HCT116 (cell line): ENCODE measurements at regions not wholly inside any gene's neighbourhood (a gene's known extent, or its start where the extent isn't known, plus 50 kb on each side); places are given as distances from the start of the nearest gene placed in this dataset.

Source experiments
- ATAC-seq: fragments of 200-7000 bp; cut with Tn5 transposase; 2 replicates; pipeline ENCODE4 v1.9.1; 2020; ENCODE audit warnings: mild to moderate bottlenecking, moderate library complexity
- BruUV-seq: library from RNA; stranded (reverse); fragments of 400-500 nt; replicated peaks from 2 replicates; lab custom pipeline; 2021; lab: Mats Ljungman, UMichigan
- CTCF ChIA-PET: fragments of 300-600 bp; sonication (Branson Sonifier 250); formaldehyde crosslinking; loops from one replicate; lab custom pipeline; 2021; ENCODE audit warnings: antibody characterized with exemption; lab: Charles Lee
- POLR2A ChIA-PET: fragments of 300-600, 350-600 bp; sonication (Branson Sonifier 250); formaldehyde crosslinking; loops from one replicate; lab custom pipeline; 2021; ENCODE audit warnings: antibody characterized with exemption; lab: Charles Lee
- RAD21 ChIA-PET, 2 experiments: fragments of 300-600 bp; sonication (Branson Sonifier 250); formaldehyde crosslinking; loops; one replicate each; lab custom pipeline; 2023; ENCODE audit warnings: low total read pairs in 2 of 2; ENCODE audit not compliant: uncharacterized antibody in 2 of 2, unreplicated experiment in 2 of 2, low non-redundant PET in 1 of 2; lab: Charles Lee
- DNase-seq: peaks from one replicate; pipeline ENCODE4 v3.0.0-alpha.2; 2010; ENCODE audit warnings: low read depth, low spot score
- H2AFZ ChIP-seq: fragments of 200-600 bp; shearing (Covaris generic), sonication (generic); 2 replicates; pipeline ENCODE4 v1.6.1; 2017; ENCODE audit warnings: low read depth, mixed run types, mixed read lengths, antibody characterized with exemption, low read length; ENCODE audit not compliant: poor library complexity, severe bottlenecking
- H3K27ac ChIP-seq: 2 replicates; pipeline ENCODE4 v1.5.1; 2012; ENCODE audit warnings: low read depth, low read length
- H3K27me3 ChIP-seq: fragments of 200-600 bp; sonication (generic); 2 replicates; pipeline ENCODE4 v1.6.1; 2016; ENCODE audit warnings: mixed run types, low read length, mixed read lengths; ENCODE audit not compliant: insufficient read depth
- H3K36me3 ChIP-seq, 2 experiments: fragments of 200-500 bp in 1 of 2; fragments of 200-600 bp in 1 of 2; sonication (Bioruptor generic) in 1 of 2; sonication (generic) in 1 of 2; 2 replicates each; pipeline versions ENCODE4 v1.5.1 to v1.6.1; 2014 to 2016; ENCODE audit warnings: low read length in 2 of 2, inconsistent platforms in 1 of 2, mixed read lengths in 1 of 2, mixed run types in 1 of 2; ENCODE audit not compliant: insufficient read depth in 2 of 2, control insufficient read depth in 1 of 2
- H3K4me1 ChIP-seq, 2 experiments: fragments of 200-600 bp in 1 of 2; sonication (generic) in 1 of 2; 2 replicates each; pipeline versions ENCODE4 v1.5.1 to v1.6.1; 2012 to 2017; ENCODE audit warnings: low read length in 2 of 2, inconsistent platforms in 1 of 2, mild to moderate bottlenecking in 1 of 2, mixed read lengths in 1 of 2, mixed run types in 1 of 2, moderate library complexity in 1 of 2; ENCODE audit not compliant: insufficient read depth in 2 of 2, control insufficient read depth in 1 of 2
- H3K4me2 ChIP-seq: fragments of 200-600 bp; sonication (generic); 2 replicates; pipeline ENCODE4 v1.6.1; 2017; ENCODE audit warnings: mixed run types, low read length, mixed read lengths
- H3K4me3 ChIP-seq, 2 experiments: fragments of 200-600 bp in 1 of 2; sonication (generic) in 1 of 2; replicated peaks in 1 of 2; 2 replicates each; pipeline ENCODE4 v1.5.1; 2011 to 2016; ENCODE audit warnings: low read length in 2 of 2, control low read depth in 1 of 2, low read depth in 1 of 2, mild to moderate bottlenecking in 1 of 2, mixed read lengths in 1 of 2, mixed run types in 1 of 2
- H3K79me2 ChIP-seq: fragments of 200-600 bp; sonication (generic); 2 replicates; pipeline ENCODE4 v1.6.1; 2017; ENCODE audit warnings: mild to moderate bottlenecking, mixed run types, low read length, moderate library complexity, mixed read lengths; ENCODE audit not compliant: insufficient read depth
- H3K9ac ChIP-seq: fragments of 200-600 bp; sonication (generic); 2 replicates; pipeline ENCODE4 v1.6.1; 2016; ENCODE audit warnings: low read length, mixed read lengths
- H3K9me2 ChIP-seq: fragments of 200-600 bp; sonication (generic), shearing (Covaris generic); 2 replicates; pipeline ENCODE4 v1.6.1; 2017; ENCODE audit warnings: mixed run types, mild to moderate bottlenecking, moderate library complexity; ENCODE audit not compliant: insufficient read depth
- H3K9me3 ChIP-seq, 2 experiments: fragments of 200-500 bp in 1 of 2; fragments of 200-600 bp in 1 of 2; sonication (Bioruptor generic) in 1 of 2; sonication (generic) in 1 of 2; 2 replicates each; pipeline ENCODE4 v1.6.1; 2014 to 2017; ENCODE audit warnings: low read length in 2 of 2, mixed read lengths in 2 of 2, inconsistent platforms in 1 of 2, low read depth in 1 of 2, mild to moderate bottlenecking in 1 of 2, mixed run types in 1 of 2, moderate library complexity in 1 of 2; ENCODE audit not compliant: control insufficient read depth in 1 of 2, insufficient read depth in 1 of 2
- H4K20me1 ChIP-seq: fragments of 200-600 bp; sonication (generic), shearing (Covaris generic); 2 replicates; pipeline ENCODE4 v1.6.1; 2017; ENCODE audit warnings: mixed run types, mild to moderate bottlenecking, moderate library complexity; ENCODE audit not compliant: insufficient read depth
- CEBPB ChIP-seq: IDR thresholded peaks from 2 replicates; pipeline ENCODE4 v1.6.1; 2012; ENCODE audit warnings: low read depth
- EGR1 ChIP-seq: IDR thresholded peaks from 2 replicates; pipeline ENCODE4 v1.6.1; 2012; ENCODE audit warnings: low read depth
- EZH2 ChIP-seq: fragments of 200-600 bp; sonication (generic); IDR thresholded peaks from 2 replicates; pipeline ENCODE4 v1.6.1; 2017; ENCODE audit warnings: antibody characterized with exemption, mixed run types
- EZH2phosphoT487 ChIP-seq: fragments of 200-600 bp; IDR thresholded peaks from 2 replicates; pipeline ENCODE4 v1.6.1; 2018; ENCODE audit warnings: antibody characterized with exemption, borderline replicate concordance
- RAD21 ChIP-seq: IDR thresholded peaks from 2 replicates; pipeline ENCODE4 v1.6.1; 2012; ENCODE audit warnings: low read depth, mild to moderate bottlenecking
- REST ChIP-seq: IDR thresholded peaks from 2 replicates; pipeline ENCODE4 v1.6.1; 2012; ENCODE audit warnings: low read depth
- SIN3A ChIP-seq: IDR thresholded peaks from 2 replicates; pipeline ENCODE4 v1.6.1; 2012; ENCODE audit warnings: low read depth
- SP1 ChIP-seq: IDR thresholded peaks from 2 replicates; pipeline ENCODE4 v1.6.1; 2012; ENCODE audit warnings: low read depth
- SRF ChIP-seq: IDR thresholded peaks from 2 replicates; pipeline ENCODE4 v1.6.1; 2012; ENCODE audit warnings: low read depth
- ZBTB33 ChIP-seq: IDR thresholded peaks from 2 replicates; pipeline ENCODE4 v1.6.1; 2011; ENCODE audit warnings: mild to moderate bottlenecking, low read length, moderate library complexity; ENCODE audit not compliant: insufficient replicate concordance; ENCODE audit errors: extremely low read depth
- intact Hi-C: fragments of 100-400 bp; cut with micrococcal nuclease; formaldehyde crosslinking; loops from 2 replicates; pipeline ENCODE4 v1.10.0; 2022

- ChIA-PET POLR2A (no interaction called here), CTCF (no interaction called here), RAD21 (no interaction called here)
- no peaks in the 10 kb centered on the region for H3K27me3 ChIP-seq
- H3K36me3 ChIP-seq = no peaks in the 10 kb centered on the region
- no peaks in the 10 kb centered on the region for H3K9me2 ChIP-seq
- TF ChIP-seq ZBTB33 (no peak), CEBPB (no peak)
- BruUV-seq = no TSS peak
- no peak overlapping the region for H3K27ac ChIP-seq
- DNase-seq = no peak
- intact Hi-C loops = no loop called here
- no peak overlapping the region for H2AFZ ChIP-seq
- H3K9me3 ChIP-seq = peaks cover 0 to 3% of the 10 kb centered on the region in 2 experiments; a peak in 2 of 4 replicates
- H3K9ac ChIP-seq = no peak overlapping the region
- no peak overlapping the region for H3K4me3 ChIP-seq
- H3K4me2 ChIP-seq = no peak overlapping the region
- ATAC-seq = no peak
- no peaks in the 10 kb centered on the region for H3K4me1 ChIP-seq
- no peaks in the 10 kb centered on the region for H4K20me1 ChIP-seq
- no peaks in the 10 kb centered on the region for H3K79me2 ChIP-seq
These were observed 465.0 kb downstream of the TDRD3 start for GRCh38 chr13:60862036-60862435.

GRCh38 chr13:60857698-60858097 is 460.7 kb downstream of the TDRD3 start:
- no peaks in the 10 kb centered on the region for H4K20me1 ChIP-seq
- intact Hi-C loops = no loop called here
- ATAC-seq (no peak), DNase-seq (no peak)
- RAD21 ChIA-PET = no interaction called here
- H3K27ac ChIP-seq = no peak overlapping the region
- H3K9ac ChIP-seq = no peak overlapping the region
- H3K4me1 ChIP-seq = no peaks in the 10 kb centered on the region
- H3K36me3 ChIP-seq = no peaks in the 10 kb centered on the region
- no TSS peak for BruUV-seq
- POLR2A ChIA-PET = no interaction called here
- H3K9me3 ChIP-seq = peaks cover 0 to 3% of the 10 kb centered on the region in 2 experiments; a peak in 1 of 4 replicates
- H3K27me3 ChIP-seq = no peaks in the 10 kb centered on the region
- no peak overlapping the region for H2AFZ ChIP-seq
- H3K9me2 ChIP-seq = no peaks in the 10 kb centered on the region
- H3K4me2 ChIP-seq = no peak overlapping the region
- no peak for TF ChIP-seq EZH2phosphoT487
- TF ChIP-seq EZH2 = no peak
- TF ChIP-seq RAD21 = no peak
- TF ChIP-seq REST = no peak
- TF ChIP-seq SIN3A = no peak
- TF ChIP-seq SP1 = no peak
- no peak for TF ChIP-seq SRF
- TF ChIP-seq EGR1 = no peak
- CTCF ChIA-PET = no interaction called here
- H3K4me3 ChIP-seq = no peak overlapping the region
- H3K79me2 ChIP-seq = no peaks in the 10 kb centered on the region
